ENCODE measurements at regions not wholly inside any gene's neighbourhood (a gene's known extent, or its start where the extent isn't known, plus 50 kb on each side); places are given as distances from the start of the nearest gene placed in this dataset.
"Not testable (repeated sequence)": the region's sequence is repeated elsewhere in the genome, so short reads cannot be mapped to it uniquely, and the experiment has no call there.

DNA sequence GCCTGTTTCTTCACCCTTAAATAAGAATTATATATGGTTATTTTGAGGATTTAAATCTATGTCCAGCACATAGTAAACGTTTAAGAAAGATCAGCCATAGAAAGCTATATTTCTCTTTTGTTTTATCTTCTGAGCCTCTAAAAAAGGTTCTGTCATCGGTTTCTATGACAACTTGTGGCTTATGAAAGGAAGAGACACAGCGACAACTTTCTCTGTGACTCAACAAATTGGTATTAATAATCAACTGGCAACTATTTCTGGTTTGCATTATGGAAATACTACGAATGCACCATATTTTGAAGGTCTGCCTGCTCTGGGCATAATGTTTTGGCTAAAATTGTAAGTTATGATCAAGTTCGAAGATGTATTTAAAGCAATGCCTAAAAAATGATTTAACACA is 751.0 kb downstream of the CD109 start:
- TF ChIP-seq TCF4 (CRISPR knock-in tag; IDR thresholded peaks at IDR 0.05; ENCODE audit: borderline replicate concordance): no peak
- TF ChIP-seq, protein P1, sequence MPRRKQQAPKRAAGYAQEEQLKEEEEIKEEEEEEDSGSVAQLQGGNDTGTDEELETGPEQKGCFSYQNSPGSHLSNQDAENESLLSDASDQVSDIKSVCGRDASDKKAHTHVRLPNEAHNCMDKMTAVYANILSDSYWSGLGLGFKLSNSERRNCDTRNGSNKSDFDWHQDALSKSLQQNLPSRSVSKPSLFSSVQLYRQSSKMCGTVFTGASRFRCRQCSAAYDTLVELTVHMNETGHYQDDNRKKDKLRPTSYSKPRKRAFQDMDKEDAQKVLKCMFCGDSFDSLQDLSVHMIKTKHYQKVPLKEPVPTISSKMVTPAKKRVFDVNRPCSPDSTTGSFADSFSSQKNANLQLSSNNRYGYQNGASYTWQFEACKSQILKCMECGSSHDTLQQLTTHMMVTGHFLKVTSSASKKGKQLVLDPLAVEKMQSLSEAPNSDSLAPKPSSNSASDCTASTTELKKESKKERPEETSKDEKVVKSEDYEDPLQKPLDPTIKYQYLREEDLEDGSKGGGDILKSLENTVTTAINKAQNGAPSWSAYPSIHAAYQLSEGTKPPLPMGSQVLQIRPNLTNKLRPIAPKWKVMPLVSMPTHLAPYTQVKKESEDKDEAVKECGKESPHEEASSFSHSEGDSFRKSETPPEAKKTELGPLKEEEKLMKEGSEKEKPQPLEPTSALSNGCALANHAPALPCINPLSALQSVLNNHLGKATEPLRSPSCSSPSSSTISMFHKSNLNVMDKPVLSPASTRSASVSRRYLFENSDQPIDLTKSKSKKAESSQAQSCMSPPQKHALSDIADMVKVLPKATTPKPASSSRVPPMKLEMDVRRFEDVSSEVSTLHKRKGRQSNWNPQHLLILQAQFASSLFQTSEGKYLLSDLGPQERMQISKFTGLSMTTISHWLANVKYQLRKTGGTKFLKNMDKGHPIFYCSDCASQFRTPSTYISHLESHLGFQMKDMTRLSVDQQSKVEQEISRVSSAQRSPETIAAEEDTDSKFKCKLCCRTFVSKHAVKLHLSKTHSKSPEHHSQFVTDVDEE (CRISPR knock-in tag; IDR thresholded peaks at IDR 0.05): no peak
- no peak for TF ChIP-seq ZC3H10 (CRISPR knock-in tag; IDR thresholded peaks at IDR 0.05)
- TF ChIP-seq BACH2 (CRISPR knock-in tag; IDR thresholded peaks at IDR 0.05; ENCODE audit: borderline replicate concordance): no peak
- TF ChIP-seq ZNF8 (CRISPR knock-in tag; IDR thresholded peaks at IDR 0.05): no peak
- no peak for TF ChIP-seq ZNF70 (CRISPR knock-in tag; IDR thresholded peaks at IDR 0.05)
- no peak for TF ChIP-seq ZFP3 (CRISPR knock-in tag; IDR thresholded peaks at IDR 0.05)
- no peak for TF ChIP-seq CREB5 (CRISPR knock-in tag; IDR thresholded peaks at IDR 0.05; ENCODE audit: low read depth)
- no peak for TF ChIP-seq ZNF565 (CRISPR knock-in tag; conservative IDR thresholded peaks at IDR 0.05; ENCODE audit: low read depth)
- no peak for TF ChIP-seq GLIS3 (CRISPR knock-in tag; IDR thresholded peaks at IDR 0.05)
- no peak for TF ChIP-seq OSR1 (CRISPR knock-in tag; IDR thresholded peaks at IDR 0.05)
- TF ChIP-seq, protein P2, sequence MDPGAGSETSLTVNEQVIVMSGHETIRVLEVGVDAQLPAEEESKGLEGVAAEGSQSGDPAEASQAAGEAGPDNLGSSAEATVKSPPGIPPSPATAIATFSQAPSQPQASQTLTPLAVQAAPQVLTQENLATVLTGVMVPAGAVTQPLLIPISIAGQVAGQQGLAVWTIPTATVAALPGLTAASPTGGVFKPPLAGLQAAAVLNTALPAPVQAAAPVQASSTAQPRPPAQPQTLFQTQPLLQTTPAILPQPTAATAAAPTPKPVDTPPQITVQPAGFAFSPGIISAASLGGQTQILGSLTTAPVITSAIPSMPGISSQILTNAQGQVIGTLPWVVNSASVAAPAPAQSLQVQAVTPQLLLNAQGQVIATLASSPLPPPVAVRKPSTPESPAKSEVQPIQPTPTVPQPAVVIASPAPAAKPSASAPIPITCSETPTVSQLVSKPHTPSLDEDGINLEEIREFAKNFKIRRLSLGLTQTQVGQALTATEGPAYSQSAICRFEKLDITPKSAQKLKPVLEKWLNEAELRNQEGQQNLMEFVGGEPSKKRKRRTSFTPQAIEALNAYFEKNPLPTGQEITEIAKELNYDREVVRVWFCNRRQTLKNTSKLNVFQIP (CRISPR knock-in tag; IDR thresholded peaks at IDR 0.05; ENCODE audit: borderline replicate concordance, low read depth): no peak
- no peak for TF ChIP-seq RARB (CRISPR knock-in tag; IDR thresholded peaks at IDR 0.05)
- TF ChIP-seq ESRRG (CRISPR knock-in tag; IDR thresholded peaks at IDR 0.05): no peak
- no peak for TF ChIP-seq CSRNP3 (CRISPR knock-in tag; IDR thresholded peaks at IDR 0.05)
- TF ChIP-seq PPARA (CRISPR knock-in tag; IDR thresholded peaks at IDR 0.05; ENCODE audit: borderline replicate concordance): no peak
- no peak for TF ChIP-seq TOX (CRISPR knock-in tag; IDR thresholded peaks at IDR 0.05; ENCODE audit: borderline replicate concordance)
- TF ChIP-seq CSDC2 (CRISPR knock-in tag; IDR thresholded peaks at IDR 0.05): no peak

GRCh38 chr6:74439123-74439811 is 743.3 kb downstream of the CD109 start:
- TF ChIP-seq, protein P1 (CRISPR knock-in tag; IDR thresholded peaks at IDR 0.05): no peak
- TF ChIP-seq ESRRG (CRISPR knock-in tag; IDR thresholded peaks at IDR 0.05) (no peak), BACH2 (CRISPR knock-in tag; IDR thresholded peaks at IDR 0.05; ENCODE audit: borderline replicate concordance) (no peak), RARB (CRISPR knock-in tag; IDR thresholded peaks at IDR 0.05) (no peak), ZFP3 (CRISPR knock-in tag; IDR thresholded peaks at IDR 0.05) (no peak), CREB5 (CRISPR knock-in tag; IDR thresholded peaks at IDR 0.05; ENCODE audit: low read depth) (no peak), ZC3H10 (CRISPR knock-in tag; IDR thresholded peaks at IDR 0.05) (no peak), ZNF8 (CRISPR knock-in tag; IDR thresholded peaks at IDR 0.05) (no peak), TCF4 (CRISPR knock-in tag; IDR thresholded peaks at IDR 0.05; ENCODE audit: borderline replicate concordance) (no peak), ZNF565 (CRISPR knock-in tag; conservative IDR thresholded peaks at IDR 0.05; ENCODE audit: low read depth) (no peak), OSR1 (CRISPR knock-in tag; IDR thresholded peaks at IDR 0.05) (no peak), ZNF70 (CRISPR knock-in tag; IDR thresholded peaks at IDR 0.05) (no peak), PATZ1 (CRISPR knock-in tag; IDR thresholded peaks at IDR 0.05; ENCODE audit: borderline replicate concordance) (no peak), ISL1 (CRISPR knock-in tag; IDR thresholded peaks at IDR 0.05) (no peak)
- TF ChIP-seq, protein P2 (CRISPR knock-in tag; IDR thresholded peaks at IDR 0.05; ENCODE audit: borderline replicate concordance, low read depth): no peak
- ATAC-seq: no peak

More for the DNA sequence above, 751.0 kb downstream of the CD109 start:
- no peak for ATAC-seq

GRCh38 chr6:74438395-74438794 is 742.4 kb downstream of the CD109 start:
- not testable (repeated sequence) for ATAC-seq

All from SK-N-SH treated with all-trans-retinoic acid at 6 μM for 48 hours (cell line).